Ovary (tissue), 7 donors: ENCODE measurements at regions not wholly inside any gene's neighbourhood (a gene's known extent, or its start where the extent isn't known, plus 50 kb on each side); places are given as distances from the start of the nearest gene placed in this dataset.

Source experiments
- DNase-seq, 5 donors: peaks; one replicate each; pipeline ENCODE4 v3.0.0-alpha.2; 2019 to 2020
- H3K27ac ChIP-seq, 2 donors: fragments of 200-600 bp; one replicate each; pipeline versions ENCODE4 v1.5.1 to v1.8.0; 2019 to 2022
- H3K27me3 ChIP-seq: fragments of 200-600 bp; one replicate; pipeline ENCODE4 v1.8.0; 2022
- H3K36me3 ChIP-seq: fragments of 200-600 bp; sonication (generic); one replicate; pipeline ENCODE4 v1.5.1; 2019
- H3K4me1 ChIP-seq: one replicate; pipeline ENCODE4 v1.8.1; 2013; ENCODE audit warnings: mild to moderate bottlenecking, moderate library complexity; ENCODE audit not compliant: insufficient read depth
- H3K4me3 ChIP-seq: fragments of 200-600 bp; sonication (generic); one replicate; pipeline ENCODE4 v1.5.1; 2017
- H3K9me3 ChIP-seq, 2 donors: fragments of 200-600 bp in 1 of 2; sonication (generic) in 1 of 2; one replicate each; pipeline versions ENCODE4 v1.5.1 to v1.8.1; 2013 to 2019; ENCODE audit warnings: mild to moderate bottlenecking in 1 of 2, moderate library complexity in 1 of 2
- EP300 ChIP-seq: sonication (generic); formaldehyde crosslinking; IDR thresholded peaks from one replicate; pipeline ENCODE4 v1.6.1; 2017; ENCODE audit warnings: antibody characterized with exemption
- POLR2A ChIP-seq: fragments of 450-650 bp; IDR thresholded peaks from one replicate; pipeline ENCODE4 v1.6.1; 2017; ENCODE audit warnings: antibody characterized with exemption, mild to moderate bottlenecking, moderate library complexity
- WGBS, 3 donors: extraction: QIAGEN DNeasy Blood & Tissue Kit in 1 of 3; methylation state at CpG; one replicate each; pipeline versions ENCODE4 v1.1.5 to v1.1.7; 2013 to 2017; 5-methylcytosine and 5-hydroxymethylcytosine counted together
- intact Hi-C, 4 donors: fragments of 100-400 bp; cut with DNase I; formaldehyde crosslinking; loops; one replicate each; pipeline versions ENCODE4 v1.11.0 to v1.15.1; 2022 to 2023
- TF ChIP-seq, protein P1 (sequence below), 3 donors: fragments of 450-650 bp in 2 of 3; fragments of 200-600 bp in 1 of 3; IDR thresholded peaks; one replicate each; pipeline versions ENCODE4 v1.5.1 to v1.8.0; 2016 to 2022; ENCODE audit warnings: antibody characterized with exemption in 3 of 3, mild to moderate bottlenecking in 1 of 3
- donor health status: DM: no; HTN: no; CAD: no; lungs with moderate emphysema.
- donor health status: DM: no; HTN: no; CAD: no.
- donor health status: Bipolar disorder and iron deficiency.
- donor health status: DM: no; HTN: no; CAD: no.
- donor health status: DM: yes; HTN: yes; CAD: no.

GRCh38 chr18:6465281-6465680 lies 50.6 kb upstream of the L3MBTL4 start:
- Histone ChIP-seq H3K9me3 (no peaks in the 10 kb centered on the region), H3K27ac (no peak overlapping the region), H3K4me1 (no peaks in the 10 kb centered on the region), H3K27me3 (no peaks in the 10 kb centered on the region), H3K4me3 (no peak overlapping the region), H3K36me3 (no peaks in the 10 kb centered on the region)
- intact Hi-C loops = no loop called here
- DNase-seq = no peak
- TF ChIP-seq EP300 (no peak), POLR2A (no peak)
- TF ChIP-seq, protein P1, sequence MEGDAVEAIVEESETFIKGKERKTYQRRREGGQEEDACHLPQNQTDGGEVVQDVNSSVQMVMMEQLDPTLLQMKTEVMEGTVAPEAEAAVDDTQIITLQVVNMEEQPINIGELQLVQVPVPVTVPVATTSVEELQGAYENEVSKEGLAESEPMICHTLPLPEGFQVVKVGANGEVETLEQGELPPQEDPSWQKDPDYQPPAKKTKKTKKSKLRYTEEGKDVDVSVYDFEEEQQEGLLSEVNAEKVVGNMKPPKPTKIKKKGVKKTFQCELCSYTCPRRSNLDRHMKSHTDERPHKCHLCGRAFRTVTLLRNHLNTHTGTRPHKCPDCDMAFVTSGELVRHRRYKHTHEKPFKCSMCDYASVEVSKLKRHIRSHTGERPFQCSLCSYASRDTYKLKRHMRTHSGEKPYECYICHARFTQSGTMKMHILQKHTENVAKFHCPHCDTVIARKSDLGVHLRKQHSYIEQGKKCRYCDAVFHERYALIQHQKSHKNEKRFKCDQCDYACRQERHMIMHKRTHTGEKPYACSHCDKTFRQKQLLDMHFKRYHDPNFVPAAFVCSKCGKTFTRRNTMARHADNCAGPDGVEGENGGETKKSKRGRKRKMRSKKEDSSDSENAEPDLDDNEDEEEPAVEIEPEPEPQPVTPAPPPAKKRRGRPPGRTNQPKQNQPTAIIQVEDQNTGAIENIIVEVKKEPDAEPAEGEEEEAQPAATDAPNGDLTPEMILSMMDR (IDR thresholded peaks at IDR 0.05) = no peak
- WGBS, 3 donors = 84 to 95% (median 92%) methylated on average over 1 of the region's 1 CpG

DNA sequence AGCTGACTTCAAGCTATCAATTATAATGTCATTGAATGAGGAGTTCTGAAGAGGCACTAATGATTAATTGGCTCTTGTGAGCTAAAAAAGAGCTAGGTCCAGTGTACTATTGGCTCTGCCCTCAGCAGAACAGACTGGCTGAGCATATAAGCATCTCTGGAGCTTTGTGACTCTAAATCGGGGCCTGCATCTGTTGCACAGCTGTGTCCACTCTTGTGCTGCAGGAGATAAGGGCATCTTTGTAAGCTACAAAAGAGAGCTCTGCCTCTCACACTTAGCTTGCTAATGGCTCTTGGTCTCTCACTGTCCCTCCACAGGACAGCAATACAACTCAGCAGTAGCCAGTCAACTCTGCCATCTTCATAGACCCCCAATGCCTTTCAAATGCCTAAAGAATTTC lies 61.5 kb upstream of the L3MBTL4 start:
- WGBS, 3 donors = 28 to 36% (median 29%) methylated on average over 1 of the region's 1 CpG

GRCh38 chr18:6476880-6477279 lies 62.2 kb upstream of the L3MBTL4 start:
- Histone ChIP-seq H3K27ac (no peak overlapping the region), H3K27me3 (no peaks in the 10 kb centered on the region), H3K9me3 (no peaks in the 10 kb centered on the region), H3K4me3 (no peak overlapping the region), H3K36me3 (no peaks in the 10 kb centered on the region), H3K4me1 (no peaks in the 10 kb centered on the region)
- TF ChIP-seq POLR2A = no peak
- DNase-seq = no peak
- WGBS, 3 donors = 91 to 97% (median 94%) methylated on average over 2 of the region's 2 CpGs
- intact Hi-C loops = no loop called here

More for the DNA sequence above, 61.5 kb upstream of the L3MBTL4 start:
- no peaks in the 10 kb centered on the region for H3K27me3 ChIP-seq
- TF ChIP-seq, protein P1 (IDR thresholded peaks at IDR 0.05) = no peak
- TF ChIP-seq EP300 (no peak), POLR2A (no peak)
- DNase-seq = no peak
- no peaks in the 10 kb centered on the region for H3K9me3 ChIP-seq
- intact Hi-C loops = no loop called here
- H3K27ac ChIP-seq = no peak overlapping the region
- H3K4me3 ChIP-seq = no peak overlapping the region
- H3K36me3 ChIP-seq = no peaks in the 10 kb centered on the region
- H3K4me1 ChIP-seq = no peaks in the 10 kb centered on the region

DNA sequence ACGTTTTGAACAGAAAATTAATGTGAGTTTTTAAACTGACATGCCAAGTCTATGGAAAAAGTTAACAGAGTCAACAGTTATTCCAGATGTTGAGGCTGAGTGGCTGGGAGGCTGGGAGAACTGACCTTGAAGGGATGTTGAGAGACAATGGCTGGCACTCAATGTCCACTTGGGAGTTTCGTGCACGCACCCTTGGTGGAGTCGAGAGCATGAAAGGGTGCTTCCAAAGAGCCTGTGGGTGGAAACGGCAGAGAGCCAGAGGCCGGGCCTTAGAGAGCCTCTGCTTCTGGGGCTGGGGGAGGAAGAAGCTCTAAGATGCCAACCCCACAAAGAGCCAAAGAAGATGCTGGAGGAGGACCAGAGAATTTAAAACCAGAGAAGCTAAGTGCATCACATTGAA lies 63.4 kb upstream of the L3MBTL4 start:
- Histone ChIP-seq H3K4me3 (no peak overlapping the region), H3K27me3 (no peaks in the 10 kb centered on the region), H3K36me3 (no peaks in the 10 kb centered on the region), H3K4me1 (no peaks in the 10 kb centered on the region), H3K9me3 (no peaks in the 10 kb centered on the region), H3K27ac (no peak overlapping the region)
- intact Hi-C loops = no loop called here
- 20 to 35% (median 26%) methylated on average over 6 of the region's 6 CpGs for WGBS, 3 donors
- TF ChIP-seq POLR2A = no peak
- TF ChIP-seq, protein P1 (IDR thresholded peaks at IDR 0.05) = no peak
- TF ChIP-seq EP300 = no peak
- no peak for DNase-seq

DNA sequence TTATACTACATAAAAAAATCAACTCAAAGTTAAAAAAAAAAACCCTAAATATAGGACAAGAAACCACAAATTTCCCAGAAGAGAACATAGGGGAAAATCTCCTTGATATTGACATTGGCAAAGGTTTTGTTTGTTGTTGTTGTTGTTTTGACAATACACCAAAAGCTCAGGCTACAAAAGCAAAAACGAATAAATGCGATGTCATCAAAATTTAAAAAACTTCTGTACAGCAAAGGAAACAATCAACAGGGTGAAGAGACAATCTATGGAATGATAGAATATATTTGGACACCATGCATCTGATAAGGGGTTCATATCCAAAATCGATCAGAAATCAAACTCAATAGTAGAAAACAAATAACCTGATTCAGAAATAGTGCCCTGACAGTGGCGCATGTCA lies 65.0 kb upstream of the L3MBTL4 start:
- no peak overlapping the region for H3K4me3 ChIP-seq
- WGBS, 3 donors = 89% methylated on average over 4 of the region's 4 CpGs
- H3K9me3 ChIP-seq = no peaks in the 10 kb centered on the region
- no peaks in the 10 kb centered on the region for H3K27me3 ChIP-seq
- TF ChIP-seq, protein P1 (IDR thresholded peaks at IDR 0.05) = no peak
- TF ChIP-seq POLR2A = no peak
- TF ChIP-seq EP300 = no peak
- no peak for DNase-seq
- H3K27ac ChIP-seq = no peak overlapping the region
- intact Hi-C loops = loop anchor here in 3 of 4 donors (5.0 kb wide), 2 partner anchors 597 to 602 kb away; no protein-coding TSS in a partner anchor
- no peaks in the 10 kb centered on the region for H3K36me3 ChIP-seq
- no peaks in the 10 kb centered on the region for H3K4me1 ChIP-seq
